ENCODE measurements at regions not wholly inside any gene's neighbourhood (a gene's known extent, or its start where the extent isn't known, plus 50 kb on each side); places are given as distances from the start of the nearest gene placed in this dataset.

DNA sequence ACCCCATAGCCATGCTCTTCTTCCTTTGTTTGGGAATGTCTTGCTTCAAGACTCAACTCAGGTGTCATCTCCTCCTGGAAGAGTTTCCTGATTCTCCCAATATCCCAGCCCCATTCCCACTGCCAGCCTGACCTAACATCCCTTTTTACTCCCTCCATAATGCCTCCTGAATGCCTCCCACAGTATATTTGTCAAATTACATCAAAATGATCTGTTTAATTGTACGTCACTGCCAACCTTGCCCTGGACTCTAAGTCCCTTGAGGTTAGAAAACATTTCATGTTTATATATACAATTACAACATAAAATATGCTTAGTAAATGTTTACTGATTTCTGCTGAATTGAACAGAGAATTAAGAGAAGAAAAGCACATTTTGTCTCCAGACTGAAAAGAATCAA, 301.6 kb upstream of the PDE4D start:
- no peaks in the 10 kb centered on the region for H3K4me1 Mint-ChIP-seq
- no peak for DNase-seq
- H3K9me3 Mint-ChIP-seq (ENCODE audit: low read depth): peaks cover 3% of the 10 kb centered on the region
- no peak overlapping the region for H3K4me3 Mint-ChIP-seq
- ChIA-PET CTCF (no interaction called here), POLR2A (no interaction called here)
- H3K36me3 Mint-ChIP-seq (ENCODE audit: low read depth): no peaks in the 10 kb centered on the region
- H3K27me3 Mint-ChIP-seq: no peaks in the 10 kb centered on the region
- no peak overlapping the region for H3K27ac Mint-ChIP-seq
- no peak for ATAC-seq
- intact Hi-C loops (cut with DNase I, micrococcal nuclease): no loop called here

DNA sequence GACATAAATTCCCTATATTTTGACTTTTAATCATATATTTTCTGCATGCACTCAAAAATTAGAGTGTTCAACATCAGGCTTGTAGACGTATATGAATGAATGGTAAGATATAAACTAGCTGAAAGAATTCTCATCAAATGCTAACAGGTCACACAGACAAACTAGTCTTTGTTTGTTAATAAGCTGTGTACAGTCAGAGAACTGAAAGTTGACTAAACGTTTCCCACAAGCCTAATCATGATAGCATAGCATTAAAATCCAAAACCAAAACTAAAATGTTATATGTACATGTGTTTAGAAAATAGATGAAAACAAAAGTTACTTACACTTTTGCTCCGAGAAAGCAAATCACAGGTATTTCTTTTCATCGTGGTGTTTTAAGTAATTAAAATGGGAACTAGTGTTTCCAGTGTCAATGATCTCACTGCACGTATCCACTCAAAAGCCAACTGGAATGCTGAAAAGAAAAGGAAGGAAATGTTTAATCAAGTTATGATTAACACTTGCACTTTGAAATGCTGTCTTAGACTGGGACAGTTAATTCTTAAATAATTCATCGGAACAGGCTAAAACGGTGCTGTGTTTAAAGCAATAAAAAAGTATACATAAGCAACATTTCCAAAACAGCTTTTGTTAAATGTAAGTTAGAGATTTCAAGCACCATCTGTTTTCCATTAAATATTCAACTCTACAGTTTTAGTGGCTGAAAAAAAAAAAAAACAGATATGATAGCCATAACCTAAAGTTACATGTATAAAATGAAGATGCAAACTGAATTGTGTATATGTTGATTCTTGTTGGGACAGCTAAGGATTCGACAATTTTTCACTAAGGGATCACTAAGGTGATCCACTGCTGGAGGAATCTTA, 291.9 kb upstream of the PDE4D start:
- Mint-ChIP-seq H3K36me3 (ENCODE audit: low read depth) (no peaks in the 10 kb centered on the region), H3K9me3 (ENCODE audit: low read depth) (no peaks in the 10 kb centered on the region), H3K4me3 (no peak overlapping the region), H3K4me1 (no peaks in the 10 kb centered on the region), H3K27me3 (no peaks in the 10 kb centered on the region), H3K27ac (no peak overlapping the region)
- intact Hi-C loops (cut with DNase I, micrococcal nuclease): no loop called here
- no peak for DNase-seq
- ChIA-PET POLR2A (no interaction called here), CTCF (no interaction called here)
- ATAC-seq: no peak

DNA sequence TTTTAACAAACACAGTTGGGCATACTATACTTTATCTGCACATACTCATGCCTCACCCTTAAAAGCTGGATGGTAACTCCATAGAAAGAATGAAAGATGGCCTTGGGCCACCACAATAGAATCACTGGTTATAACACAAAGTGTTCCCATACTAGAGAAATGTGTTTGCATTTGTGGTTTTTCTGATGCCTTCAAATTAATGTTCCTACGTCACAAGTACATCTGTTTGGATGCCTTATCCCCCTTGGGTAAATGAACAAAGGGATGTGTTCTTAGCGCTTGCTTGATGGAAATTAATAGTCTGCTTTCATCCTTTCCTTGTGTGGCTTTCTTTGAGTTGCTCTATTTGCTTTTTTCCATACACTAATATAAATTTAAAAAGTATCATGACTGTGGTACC, 291.1 kb upstream of the PDE4D start:
- H3K4me3 Mint-ChIP-seq: no peak overlapping the region
- no peaks in the 10 kb centered on the region for H3K36me3 Mint-ChIP-seq (ENCODE audit: low read depth)
- DNase-seq (no peak), ATAC-seq (no peak)
- H3K27me3 Mint-ChIP-seq: no peaks in the 10 kb centered on the region
- intact Hi-C loops (cut with DNase I, micrococcal nuclease): no loop called here
- ChIA-PET CTCF (no interaction called here), POLR2A (no interaction called here)
- H3K9me3 Mint-ChIP-seq (ENCODE audit: low read depth): no peaks in the 10 kb centered on the region
- H3K4me1 Mint-ChIP-seq: no peaks in the 10 kb centered on the region
- H3K27ac Mint-ChIP-seq: no peak overlapping the region

- Mint-ChIP-seq H3K27me3 (no peaks in the 10 kb centered on the region), H3K4me1 (no peaks in the 10 kb centered on the region), H3K4me3 (no peak overlapping the region), H3K36me3 (ENCODE audit: low read depth) (no peaks in the 10 kb centered on the region), H3K27ac (no peak overlapping the region), H3K9me3 (ENCODE audit: low read depth) (no peaks in the 10 kb centered on the region)
- no peak for ATAC-seq
- POLR2A ChIA-PET: no interaction called here
- no peak for DNase-seq
- CTCF ChIA-PET: no interaction called here
- intact Hi-C loops (cut with DNase I, micrococcal nuclease): no loop called here
These were observed 290.4 kb upstream of the PDE4D start for GRCh38 chr5:60183881-60184280.

- no peak for ATAC-seq
- ChIA-PET CTCF (no interaction called here), POLR2A (no interaction called here)
- H3K4me1 Mint-ChIP-seq: no peaks in the 10 kb centered on the region
- no peaks in the 10 kb centered on the region for H3K27me3 Mint-ChIP-seq
- no peak for DNase-seq
- intact Hi-C loops (cut with DNase I, micrococcal nuclease): no loop called here
- H3K36me3 Mint-ChIP-seq (ENCODE audit: low read depth): no peaks in the 10 kb centered on the region
- no peak overlapping the region for H3K4me3 Mint-ChIP-seq
- no peak overlapping the region for H3K27ac Mint-ChIP-seq
- no peaks in the 10 kb centered on the region for H3K9me3 Mint-ChIP-seq (ENCODE audit: low read depth)
These were observed 284.6 kb upstream of the PDE4D start for GRCh38 chr5:60178101-60178500.

GRCh38 chr5:60177596-60177995, 284.1 kb upstream of the PDE4D start:
- Mint-ChIP-seq H3K9me3 (ENCODE audit: low read depth) (no peaks in the 10 kb centered on the region), H3K27me3 (no peaks in the 10 kb centered on the region), H3K4me3 (no peak overlapping the region), H3K4me1 (no peaks in the 10 kb centered on the region), H3K36me3 (ENCODE audit: low read depth) (no peaks in the 10 kb centered on the region), H3K27ac (no peak overlapping the region)
- DNase-seq: no peak
- CTCF ChIA-PET: no interaction called here
- ATAC-seq: no peak
- POLR2A ChIA-PET: no interaction called here
- intact Hi-C loops (cut with DNase I, micrococcal nuclease): no loop called here

DNA sequence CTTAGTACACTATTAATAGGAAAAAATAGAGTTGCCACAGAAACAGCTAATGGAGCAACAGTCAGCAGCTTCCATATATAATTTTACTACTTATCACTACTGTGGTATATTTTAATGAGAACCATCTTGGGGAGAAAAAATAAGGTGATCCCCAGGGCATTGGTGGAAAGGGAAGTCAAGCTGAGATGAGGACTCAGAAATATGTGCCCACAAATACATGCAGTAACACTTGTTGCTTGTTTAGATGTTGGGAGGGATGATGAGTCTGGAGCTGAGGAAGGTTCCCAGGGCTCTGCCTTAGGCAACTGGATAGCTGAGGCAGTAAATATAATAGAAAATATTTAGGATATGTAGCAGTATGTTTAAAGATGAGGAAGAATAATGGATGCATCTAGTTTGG, 280.1 kb upstream of the PDE4D start:
- ChIA-PET POLR2A (no interaction called here), CTCF (no interaction called here)
- Mint-ChIP-seq H3K27ac (no peak overlapping the region), H3K4me3 (no peak overlapping the region), H3K9me3 (ENCODE audit: low read depth) (peaks cover 1% of the 10 kb centered on the region), H3K36me3 (ENCODE audit: low read depth) (no peaks in the 10 kb centered on the region), H3K4me1 (no peaks in the 10 kb centered on the region), H3K27me3 (peaks cover 1% of the 10 kb centered on the region)
- DNase-seq: no peak
- ATAC-seq: no peak
- intact Hi-C loops (cut with DNase I, micrococcal nuclease): no loop called here

DNA sequence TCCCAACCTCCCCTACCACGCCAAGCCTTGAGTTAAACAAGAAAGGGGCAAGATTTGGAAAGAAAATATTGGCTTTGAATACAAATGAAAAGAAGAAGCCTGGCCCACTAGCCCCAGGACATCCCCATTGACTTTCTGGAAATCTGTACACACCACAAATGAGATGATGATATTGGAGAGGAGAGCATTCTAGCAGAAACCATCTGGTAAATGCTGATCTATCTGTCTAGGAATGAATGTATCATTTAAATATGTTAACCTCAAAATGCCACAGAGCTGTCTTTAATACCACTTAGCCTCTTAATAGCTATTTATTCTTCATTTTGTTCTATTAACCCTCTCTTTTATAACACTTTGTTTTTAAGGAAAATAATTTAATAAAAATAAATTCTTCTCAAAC, 270.2 kb upstream of the PDE4D start:
- CTCF ChIA-PET: no interaction called here
- intact Hi-C loops (cut with DNase I, micrococcal nuclease): no loop called here
- Mint-ChIP-seq H3K27me3 (no peaks in the 10 kb centered on the region), H3K9me3 (ENCODE audit: low read depth) (peaks cover 2% of the 10 kb centered on the region), H3K27ac (no peak overlapping the region), H3K4me1 (no peaks in the 10 kb centered on the region), H3K4me3 (no peak overlapping the region), H3K36me3 (ENCODE audit: low read depth) (no peaks in the 10 kb centered on the region)
- DNase-seq: no peak
- POLR2A ChIA-PET: no interaction called here
- ATAC-seq: no peak

DNA sequence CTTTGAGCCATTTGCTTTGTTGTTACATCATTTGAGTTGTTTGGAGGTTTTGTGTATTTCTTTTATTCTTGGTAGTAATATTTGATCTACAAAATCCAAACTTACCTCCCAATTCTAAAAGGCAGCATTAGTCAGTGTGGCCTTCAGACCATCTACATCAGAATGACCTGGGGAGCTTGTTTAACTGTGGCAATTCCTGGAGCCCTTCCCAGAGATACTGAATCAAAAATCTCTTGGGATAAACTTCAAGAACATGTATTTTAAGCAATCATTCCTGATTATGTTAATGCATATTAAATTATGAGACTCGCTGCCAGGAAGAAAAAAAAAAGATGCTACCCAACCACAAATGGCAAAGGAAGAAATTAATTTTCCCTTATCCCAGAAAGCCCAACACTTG, 268.9 kb upstream of the PDE4D start:
- no peaks in the 10 kb centered on the region for H3K36me3 Mint-ChIP-seq (ENCODE audit: low read depth)
- ChIA-PET CTCF (no interaction called here), POLR2A (no interaction called here)
- ATAC-seq (no peak), DNase-seq (no peak)
- H3K27me3 Mint-ChIP-seq: no peaks in the 10 kb centered on the region
- intact Hi-C loops (cut with DNase I, micrococcal nuclease): no loop called here
- peaks cover 2% of the 10 kb centered on the region for H3K9me3 Mint-ChIP-seq (ENCODE audit: low read depth)
- no peak overlapping the region for H3K4me3 Mint-ChIP-seq
- H3K4me1 Mint-ChIP-seq: no peaks in the 10 kb centered on the region
- no peak overlapping the region for H3K27ac Mint-ChIP-seq

DNA sequence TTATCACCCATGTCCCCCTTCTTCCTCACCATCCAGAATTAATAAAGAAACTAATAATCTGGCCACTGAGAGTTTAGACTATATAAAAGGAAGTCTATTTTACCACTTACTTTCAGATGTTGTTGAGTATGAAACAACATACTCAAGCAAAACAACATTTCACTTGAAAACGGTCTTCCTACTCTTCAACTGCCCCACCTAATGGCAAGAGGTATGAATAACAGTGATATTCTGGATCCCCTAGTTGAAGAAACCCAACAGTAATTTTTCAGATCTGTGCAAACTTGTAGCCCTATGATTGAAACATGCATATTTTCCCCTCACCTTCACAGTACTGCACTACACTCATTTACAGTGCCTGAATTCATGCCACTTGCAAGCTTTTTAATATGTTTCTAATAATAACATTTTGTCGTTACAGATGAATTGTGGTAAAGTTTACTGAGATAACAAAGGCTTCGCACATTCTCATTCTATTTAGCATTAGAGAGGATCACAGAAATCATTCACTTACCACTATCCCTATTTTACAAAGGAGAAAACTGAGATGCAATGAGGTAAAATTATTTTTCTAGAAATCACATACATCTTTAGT, 267.9 kb upstream of the PDE4D start:
- intact Hi-C loops (cut with DNase I, micrococcal nuclease): loop anchor here in 1 of 2 experiments (1.0 kb wide), 1 partner anchor 351 kb away; no protein-coding TSS in a partner anchor
- Mint-ChIP-seq H3K27me3 (no peaks in the 10 kb centered on the region), H3K36me3 (ENCODE audit: low read depth) (no peaks in the 10 kb centered on the region), H3K4me3 (no peak overlapping the region), H3K27ac (no peak overlapping the region), H3K4me1 (no peaks in the 10 kb centered on the region), H3K9me3 (ENCODE audit: low read depth) (peaks cover 2% of the 10 kb centered on the region)
- DNase-seq (no peak), ATAC-seq (no peak)
- ChIA-PET CTCF (no interaction called here), POLR2A (no interaction called here)

- DNase-seq: no peak
- Mint-ChIP-seq H3K27ac (no peak overlapping the region), H3K27me3 (no peaks in the 10 kb centered on the region), H3K4me1 (no peaks in the 10 kb centered on the region), H3K4me3 (no peak overlapping the region), H3K9me3 (ENCODE audit: low read depth) (peaks cover 2% of the 10 kb centered on the region), H3K36me3 (ENCODE audit: low read depth) (no peaks in the 10 kb centered on the region)
- ChIA-PET POLR2A (no interaction called here), CTCF (no interaction called here)
- intact Hi-C loops (cut with DNase I, micrococcal nuclease): no loop called here
- no peak for ATAC-seq
These were observed 255.6 kb upstream of the PDE4D start for GRCh38 chr5:60149081-60149480.

GRCh38 chr5:60148366-60148765, 254.8 kb upstream of the PDE4D start:
- H3K36me3 Mint-ChIP-seq (ENCODE audit: low read depth): no peaks in the 10 kb centered on the region
- H3K27me3 Mint-ChIP-seq: no peaks in the 10 kb centered on the region
- ATAC-seq (no peak), DNase-seq (no peak)
- H3K9me3 Mint-ChIP-seq (ENCODE audit: low read depth): peaks cover 2% of the 10 kb centered on the region
- POLR2A ChIA-PET: no interaction called here
- no peak overlapping the region for H3K27ac Mint-ChIP-seq
- intact Hi-C loops (cut with DNase I, micrococcal nuclease): no loop called here
- H3K4me3 Mint-ChIP-seq: no peak overlapping the region
- no peaks in the 10 kb centered on the region for H3K4me1 Mint-ChIP-seq
- CTCF ChIA-PET: no interaction called here

Measured in activated CD4-positive, alpha-beta T cell treated with anti-CD3 and anti-CD28 coated beads for 36 hours (primary cell).